WTC11 (cell line): ENCODE measurements at regions not wholly inside any gene's neighbourhood (a gene's known extent, or its start where the extent isn't known, plus 50 kb on each side); places are given as distances from the start of the nearest gene placed in this dataset.

Experiments used
- ATAC-seq: fragments of 200-7000 bp; cut with Tn5 transposase; 2 replicates; pipeline ENCODE4 v1.10.0; 2021; ENCODE audit warnings: mild to moderate bottlenecking, moderate library complexity
- CTCF ChIA-PET: fragments of 300-600 bp; sonication (Branson Sonifier 250); formaldehyde crosslinking; loops from one replicate; lab custom pipeline; 2021; ENCODE audit warnings: antibody characterized with exemption; lab: Charles Lee
- POLR2A ChIA-PET: fragments of 350-600 bp; sonication (Branson Sonifier 250); formaldehyde crosslinking; loops from one replicate; lab custom pipeline; 2021; ENCODE audit warnings: antibody characterized with exemption; lab: Charles Lee
- DNase-seq: peaks from one replicate; pipeline ENCODE4 v3.0.0; 2021; ENCODE audit warnings: low spot score
- H3K27ac Mint-ChIP-seq: 2 replicates; pipeline ENCODE4 v1.8.0; 2021; ENCODE audit warnings: mixed read lengths
- H3K27me3 Mint-ChIP-seq: 2 replicates; pipeline ENCODE4 v1.8.0; 2021; ENCODE audit warnings: low read depth, mild to moderate bottlenecking, moderate library complexity, mixed read lengths
- H3K36me3 Mint-ChIP-seq: 2 replicates; pipeline ENCODE4 v1.8.0; 2021; ENCODE audit warnings: mixed read lengths
- H3K4me1 Mint-ChIP-seq: 2 replicates; pipeline ENCODE4 v1.8.0; 2022; ENCODE audit warnings: mixed read lengths
- H3K4me3 Mint-ChIP-seq: 2 replicates; pipeline ENCODE4 v1.8.0; 2021; ENCODE audit warnings: mild to moderate bottlenecking, moderate library complexity, mixed read lengths
- H3K9me3 Mint-ChIP-seq: 2 replicates; pipeline ENCODE4 v1.8.0; 2021; ENCODE audit warnings: mixed read lengths
- CREB1 ChIP-seq: sonication (generic); formaldehyde crosslinking; IDR thresholded peaks from 2 replicates; pipeline ENCODE4 v1.8.0; 2023; ENCODE audit warnings: mild to moderate bottlenecking, missing genetic modification reagents
- FOXP1 ChIP-seq: sonication (generic); formaldehyde crosslinking; IDR thresholded peaks from 2 replicates; pipeline ENCODE4 v1.8.0; 2022; ENCODE audit warnings: missing genetic modification reagents, mild to moderate bottlenecking, moderate library complexity, borderline replicate concordance
- GABPB1 ChIP-seq: sonication (generic); formaldehyde crosslinking; IDR thresholded peaks from 2 replicates; pipeline ENCODE4 v1.8.1; 2023; ENCODE audit warnings: mild to moderate bottlenecking, missing genetic modification reagents
- IRF2 ChIP-seq: sonication (generic); formaldehyde crosslinking; IDR thresholded peaks from 2 replicates; pipeline ENCODE4 v1.8.0; 2022; ENCODE audit warnings: low read depth, missing genetic modification reagents, borderline replicate concordance
- JUN ChIP-seq: sonication (generic); formaldehyde crosslinking; IDR thresholded peaks from 2 replicates; pipeline ENCODE4 v1.8.0; 2023; ENCODE audit warnings: mild to moderate bottlenecking, missing genetic modification reagents
- NFE2L1 ChIP-seq: sonication (generic); formaldehyde crosslinking; IDR thresholded peaks from 2 replicates; pipeline ENCODE4 v1.8.1; 2023; ENCODE audit warnings: missing genetic modification reagents
- NR1H2 ChIP-seq: sonication (generic); formaldehyde crosslinking; IDR thresholded peaks from 2 replicates; pipeline ENCODE4 v1.9.0; 2021; ENCODE audit warnings: mild to moderate bottlenecking, moderate library complexity, missing genetic modification reagents
- NR2C2 ChIP-seq: sonication (generic); formaldehyde crosslinking; IDR thresholded peaks from 2 replicates; pipeline ENCODE4 v1.8.0; 2022; ENCODE audit warnings: mild to moderate bottlenecking, missing genetic modification reagents
- RELA ChIP-seq: sonication (generic); formaldehyde crosslinking; IDR thresholded peaks from 2 replicates; pipeline ENCODE4 v1.8.1; 2022; ENCODE audit warnings: missing genetic modification reagents, mild to moderate bottlenecking, borderline replicate concordance
- SOX15 ChIP-seq: fragments of 250-450 bp; sonication (Bioruptor Pico); IDR thresholded peaks from 2 replicates; pipeline ENCODE4 v1.9.0; 2021; ENCODE audit warnings: mild to moderate bottlenecking
- TCF7 ChIP-seq: sonication (generic); formaldehyde crosslinking; IDR thresholded peaks from 2 replicates; pipeline ENCODE4 v1.8.0; 2022; ENCODE audit warnings: mild to moderate bottlenecking, low read depth, missing genetic modification reagents, moderate library complexity
- TP53 ChIP-seq: sonication (generic); formaldehyde crosslinking; IDR thresholded peaks from 2 replicates; pipeline ENCODE4 v1.8.1; 2023; ENCODE audit warnings: mild to moderate bottlenecking, missing genetic modification reagents
- ZNF232 ChIP-seq: sonication (generic); formaldehyde crosslinking; IDR thresholded peaks from 2 replicates; pipeline ENCODE4 v1.8.0; 2022; ENCODE audit warnings: mild to moderate bottlenecking, missing genetic modification reagents
- TF ChIP-seq, protein P1 (sequence below): sonication (generic); formaldehyde crosslinking; conservative IDR thresholded peaks from 2 replicates; pipeline ENCODE4 v1.8.1; 2022; ENCODE audit warnings: mild to moderate bottlenecking, missing genetic modification reagents
- TF ChIP-seq, protein P2 (sequence below): fragments of 250-450 bp; sonication (Bioruptor Pico); IDR thresholded peaks from 2 replicates; pipeline ENCODE4 v1.9.0; 2021; ENCODE audit warnings: mild to moderate bottlenecking, borderline replicate concordance
- TF ChIP-seq, protein P3 (sequence below): sonication (generic); formaldehyde crosslinking; IDR thresholded peaks from 2 replicates; pipeline ENCODE4 v1.8.0; 2023; ENCODE audit warnings: mild to moderate bottlenecking, missing genetic modification reagents
- TF ChIP-seq, protein P4 (sequence below): fragments of 250-450 bp; sonication (Bioruptor Pico); IDR thresholded peaks from 2 replicates; pipeline ENCODE4 v1.8.0; 2021; ENCODE audit warnings: mild to moderate bottlenecking
- TF ChIP-seq, protein P5 (sequence below): sonication (generic); formaldehyde crosslinking; IDR thresholded peaks from 2 replicates; pipeline ENCODE4 v1.8.1; 2022; ENCODE audit warnings: low read depth, mild to moderate bottlenecking, moderate library complexity, missing genetic modification reagents, borderline replicate concordance
- TF ChIP-seq, protein P6 (sequence below): fragments of 250-450 bp; sonication (Bioruptor Pico); conservative IDR thresholded peaks from 2 replicates; pipeline ENCODE4 v1.9.0; 2021; ENCODE audit warnings: mild to moderate bottlenecking

DNA sequence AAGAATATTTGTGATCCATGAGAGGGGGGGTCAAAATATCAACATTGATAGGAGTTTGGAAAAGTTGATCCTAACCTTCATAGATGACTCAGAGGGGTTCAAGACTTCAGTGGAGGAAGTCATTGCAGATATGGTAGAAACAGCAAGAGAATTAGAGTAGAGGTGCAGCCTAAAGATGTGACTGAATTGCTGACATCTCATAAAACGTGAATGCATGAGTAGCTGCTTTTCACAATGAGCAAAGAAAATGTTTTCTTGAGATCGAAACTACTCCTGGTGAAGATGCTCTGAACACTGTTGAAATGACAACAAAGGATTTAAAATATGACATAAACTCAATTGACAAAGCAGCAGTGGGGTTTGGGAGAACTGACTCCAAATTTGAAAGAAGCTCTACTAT lies 700.7 kb upstream of the FZD8 start:
- CTCF ChIA-PET, result no interaction called here
- POLR2A ChIA-PET, result no interaction called here
- Mint-ChIP-seq H3K27me3 (no peaks in the 10 kb centered on the region), H3K36me3 (no peaks in the 10 kb centered on the region), H3K4me1 (no peaks in the 10 kb centered on the region), H3K9me3 (no peaks in the 10 kb centered on the region), H3K27ac (no peak overlapping the region), H3K4me3 (no peak overlapping the region)
- no peak for DNase-seq
- TF ChIP-seq NFE2L1 (no peak), ZNF232 (CRISPR knock-in tag) (no peak), TCF7 (no peak), NR1H2 (CRISPR knock-in tag) (no peak), CREB1 (CRISPR knock-in tag) (no peak), IRF2 (CRISPR knock-in tag) (no peak)
- no peak for ATAC-seq

DNA sequence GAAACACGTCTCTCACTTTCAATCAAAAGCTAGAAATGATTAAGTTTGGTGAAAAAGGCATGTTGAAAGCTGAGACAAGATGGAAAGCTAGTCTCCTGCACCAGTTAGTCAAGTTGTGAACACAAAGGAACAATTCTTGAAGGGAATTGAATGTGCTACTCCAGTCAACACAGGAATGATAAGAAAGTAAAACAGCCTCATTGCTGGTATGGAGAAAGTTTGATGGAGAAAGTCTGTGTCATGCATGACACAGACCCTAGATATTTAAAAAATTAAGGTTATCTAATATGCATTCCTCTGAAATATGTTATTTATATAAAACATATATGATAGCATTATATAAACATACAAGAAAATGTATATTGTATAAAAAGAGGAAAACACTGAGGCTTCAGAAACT lies 699.4 kb upstream of the FZD8 start:
- Mint-ChIP-seq H3K4me3 (no peak overlapping the region), H3K27ac (no peak overlapping the region), H3K36me3 (no peaks in the 10 kb centered on the region), H3K27me3 (no peaks in the 10 kb centered on the region; the same call in 1 of the 2 replicates)
- CTCF ChIA-PET, result interaction anchor here (0.6 kb wide), 1 partner anchor 21 kb away, joined by 3 read pairs; no protein-coding TSS in a partner anchor
- ATAC-seq, result no peak
- POLR2A ChIA-PET, result no interaction called here
- no peak for TF ChIP-seq TP53 (CRISPR knock-in tag)
- TF ChIP-seq RELA (CRISPR knock-in tag), result no peak
- TF ChIP-seq, protein P1, sequence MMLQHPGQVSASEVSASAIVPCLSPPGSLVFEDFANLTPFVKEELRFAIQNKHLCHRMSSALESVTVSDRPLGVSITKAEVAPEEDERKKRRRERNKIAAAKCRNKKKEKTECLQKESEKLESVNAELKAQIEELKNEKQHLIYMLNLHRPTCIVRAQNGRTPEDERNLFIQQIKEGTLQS (CRISPR knock-in tag), result no peak
- TF ChIP-seq, protein P2, sequence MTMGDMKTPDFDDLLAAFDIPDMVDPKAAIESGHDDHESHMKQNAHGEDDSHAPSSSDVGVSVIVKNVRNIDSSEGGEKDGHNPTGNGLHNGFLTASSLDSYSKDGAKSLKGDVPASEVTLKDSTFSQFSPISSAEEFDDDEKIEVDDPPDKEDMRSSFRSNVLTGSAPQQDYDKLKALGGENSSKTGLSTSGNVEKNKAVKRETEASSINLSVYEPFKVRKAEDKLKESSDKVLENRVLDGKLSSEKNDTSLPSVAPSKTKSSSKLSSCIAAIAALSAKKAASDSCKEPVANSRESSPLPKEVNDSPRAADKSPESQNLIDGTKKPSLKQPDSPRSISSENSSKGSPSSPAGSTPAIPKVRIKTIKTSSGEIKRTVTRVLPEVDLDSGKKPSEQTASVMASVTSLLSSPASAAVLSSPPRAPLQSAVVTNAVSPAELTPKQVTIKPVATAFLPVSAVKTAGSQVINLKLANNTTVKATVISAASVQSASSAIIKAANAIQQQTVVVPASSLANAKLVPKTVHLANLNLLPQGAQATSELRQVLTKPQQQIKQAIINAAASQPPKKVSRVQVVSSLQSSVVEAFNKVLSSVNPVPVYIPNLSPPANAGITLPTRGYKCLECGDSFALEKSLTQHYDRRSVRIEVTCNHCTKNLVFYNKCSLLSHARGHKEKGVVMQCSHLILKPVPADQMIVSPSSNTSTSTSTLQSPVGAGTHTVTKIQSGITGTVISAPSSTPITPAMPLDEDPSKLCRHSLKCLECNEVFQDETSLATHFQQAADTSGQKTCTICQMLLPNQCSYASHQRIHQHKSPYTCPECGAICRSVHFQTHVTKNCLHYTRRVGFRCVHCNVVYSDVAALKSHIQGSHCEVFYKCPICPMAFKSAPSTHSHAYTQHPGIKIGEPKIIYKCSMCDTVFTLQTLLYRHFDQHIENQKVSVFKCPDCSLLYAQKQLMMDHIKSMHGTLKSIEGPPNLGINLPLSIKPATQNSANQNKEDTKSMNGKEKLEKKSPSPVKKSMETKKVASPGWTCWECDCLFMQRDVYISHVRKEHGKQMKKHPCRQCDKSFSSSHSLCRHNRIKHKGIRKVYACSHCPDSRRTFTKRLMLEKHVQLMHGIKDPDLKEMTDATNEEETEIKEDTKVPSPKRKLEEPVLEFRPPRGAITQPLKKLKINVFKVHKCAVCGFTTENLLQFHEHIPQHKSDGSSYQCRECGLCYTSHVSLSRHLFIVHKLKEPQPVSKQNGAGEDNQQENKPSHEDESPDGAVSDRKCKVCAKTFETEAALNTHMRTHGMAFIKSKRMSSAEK (CRISPR knock-in tag), result no peak
- TF ChIP-seq, protein P3, sequence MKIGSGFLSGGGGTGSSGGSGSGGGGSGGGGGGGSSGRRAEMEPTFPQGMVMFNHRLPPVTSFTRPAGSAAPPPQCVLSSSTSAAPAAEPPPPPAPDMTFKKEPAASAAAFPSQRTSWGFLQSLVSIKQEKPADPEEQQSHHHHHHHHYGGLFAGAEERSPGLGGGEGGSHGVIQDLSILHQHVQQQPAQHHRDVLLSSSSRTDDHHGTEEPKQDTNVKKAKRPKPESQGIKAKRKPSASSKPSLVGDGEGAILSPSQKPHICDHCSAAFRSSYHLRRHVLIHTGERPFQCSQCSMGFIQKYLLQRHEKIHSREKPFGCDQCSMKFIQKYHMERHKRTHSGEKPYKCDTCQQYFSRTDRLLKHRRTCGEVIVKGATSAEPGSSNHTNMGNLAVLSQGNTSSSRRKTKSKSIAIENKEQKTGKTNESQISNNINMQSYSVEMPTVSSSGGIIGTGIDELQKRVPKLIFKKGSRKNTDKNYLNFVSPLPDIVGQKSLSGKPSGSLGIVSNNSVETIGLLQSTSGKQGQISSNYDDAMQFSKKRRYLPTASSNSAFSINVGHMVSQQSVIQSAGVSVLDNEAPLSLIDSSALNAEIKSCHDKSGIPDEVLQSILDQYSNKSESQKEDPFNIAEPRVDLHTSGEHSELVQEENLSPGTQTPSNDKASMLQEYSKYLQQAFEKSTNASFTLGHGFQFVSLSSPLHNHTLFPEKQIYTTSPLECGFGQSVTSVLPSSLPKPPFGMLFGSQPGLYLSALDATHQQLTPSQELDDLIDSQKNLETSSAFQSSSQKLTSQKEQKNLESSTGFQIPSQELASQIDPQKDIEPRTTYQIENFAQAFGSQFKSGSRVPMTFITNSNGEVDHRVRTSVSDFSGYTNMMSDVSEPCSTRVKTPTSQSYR (CRISPR knock-in tag), result no peak
- no peak for TF ChIP-seq NR1H2 (CRISPR knock-in tag)
- TF ChIP-seq, all 79 proteins: peak for 0
- Mint-ChIP-seq H3K4me1 (no peaks in the 10 kb centered on the region), H3K9me3 (no peaks in the 10 kb centered on the region)
- no peak for DNase-seq

DNA sequence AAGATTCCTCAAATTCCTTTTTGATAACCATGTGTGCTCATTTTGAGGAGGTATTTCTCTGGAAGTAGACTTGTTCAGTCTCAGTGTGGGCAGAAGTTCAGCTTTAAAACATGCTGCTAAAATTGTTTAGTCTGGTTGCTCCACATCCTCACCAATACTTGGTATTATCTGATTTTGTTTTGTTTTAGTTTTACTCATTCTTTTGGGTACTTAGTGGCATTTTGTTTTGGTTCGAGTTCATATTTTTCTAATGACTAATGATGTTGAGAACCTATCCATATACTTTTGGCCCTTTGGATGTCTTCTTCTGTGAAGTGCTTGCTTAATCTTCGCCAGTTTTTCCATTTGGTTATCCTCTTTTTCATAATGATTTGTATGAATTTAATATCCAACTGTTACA lies 694.2 kb upstream of the FZD8 start:
- H3K27ac Mint-ChIP-seq, result no peak overlapping the region
- POLR2A ChIA-PET, result no interaction called here
- ATAC-seq (no peak), DNase-seq (no peak)
- no peak overlapping the region for H3K4me3 Mint-ChIP-seq
- no peaks in the 10 kb centered on the region; the same call in 1 of the 2 replicates for H3K27me3 Mint-ChIP-seq
- CTCF ChIA-PET, result no interaction called here
- no peaks in the 10 kb centered on the region for H3K4me1 Mint-ChIP-seq
- H3K9me3 Mint-ChIP-seq, result no peaks in the 10 kb centered on the region
- H3K36me3 Mint-ChIP-seq, result no peaks in the 10 kb centered on the region
- TF ChIP-seq, protein P4, sequence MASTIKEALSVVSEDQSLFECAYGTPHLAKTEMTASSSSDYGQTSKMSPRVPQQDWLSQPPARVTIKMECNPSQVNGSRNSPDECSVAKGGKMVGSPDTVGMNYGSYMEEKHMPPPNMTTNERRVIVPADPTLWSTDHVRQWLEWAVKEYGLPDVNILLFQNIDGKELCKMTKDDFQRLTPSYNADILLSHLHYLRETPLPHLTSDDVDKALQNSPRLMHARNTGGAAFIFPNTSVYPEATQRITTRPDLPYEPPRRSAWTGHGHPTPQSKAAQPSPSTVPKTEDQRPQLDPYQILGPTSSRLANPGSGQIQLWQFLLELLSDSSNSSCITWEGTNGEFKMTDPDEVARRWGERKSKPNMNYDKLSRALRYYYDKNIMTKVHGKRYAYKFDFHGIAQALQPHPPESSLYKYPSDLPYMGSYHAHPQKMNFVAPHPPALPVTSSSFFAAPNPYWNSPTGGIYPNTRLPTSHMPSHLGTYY (CRISPR knock-in tag), result no peak
- TF ChIP-seq NR2C2 (CRISPR knock-in tag) (no peak), ZNF232 (CRISPR knock-in tag) (no peak), GABPB1 (no peak), JUN (CRISPR knock-in tag) (no peak), SOX15 (CRISPR knock-in tag) (no peak), FOXP1 (CRISPR knock-in tag) (no peak)
- TF ChIP-seq, protein P5, sequence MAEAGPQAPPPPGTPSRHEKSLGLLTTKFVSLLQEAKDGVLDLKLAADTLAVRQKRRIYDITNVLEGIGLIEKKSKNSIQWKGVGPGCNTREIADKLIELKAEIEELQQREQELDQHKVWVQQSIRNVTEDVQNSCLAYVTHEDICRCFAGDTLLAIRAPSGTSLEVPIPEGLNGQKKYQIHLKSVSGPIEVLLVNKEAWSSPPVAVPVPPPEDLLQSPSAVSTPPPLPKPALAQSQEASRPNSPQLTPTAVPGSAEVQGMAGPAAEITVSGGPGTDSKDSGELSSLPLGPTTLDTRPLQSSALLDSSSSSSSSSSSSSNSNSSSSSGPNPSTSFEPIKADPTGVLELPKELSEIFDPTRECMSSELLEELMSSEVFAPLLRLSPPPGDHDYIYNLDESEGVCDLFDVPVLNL (CRISPR knock-in tag), result no peak
- TF ChIP-seq, protein P6, sequence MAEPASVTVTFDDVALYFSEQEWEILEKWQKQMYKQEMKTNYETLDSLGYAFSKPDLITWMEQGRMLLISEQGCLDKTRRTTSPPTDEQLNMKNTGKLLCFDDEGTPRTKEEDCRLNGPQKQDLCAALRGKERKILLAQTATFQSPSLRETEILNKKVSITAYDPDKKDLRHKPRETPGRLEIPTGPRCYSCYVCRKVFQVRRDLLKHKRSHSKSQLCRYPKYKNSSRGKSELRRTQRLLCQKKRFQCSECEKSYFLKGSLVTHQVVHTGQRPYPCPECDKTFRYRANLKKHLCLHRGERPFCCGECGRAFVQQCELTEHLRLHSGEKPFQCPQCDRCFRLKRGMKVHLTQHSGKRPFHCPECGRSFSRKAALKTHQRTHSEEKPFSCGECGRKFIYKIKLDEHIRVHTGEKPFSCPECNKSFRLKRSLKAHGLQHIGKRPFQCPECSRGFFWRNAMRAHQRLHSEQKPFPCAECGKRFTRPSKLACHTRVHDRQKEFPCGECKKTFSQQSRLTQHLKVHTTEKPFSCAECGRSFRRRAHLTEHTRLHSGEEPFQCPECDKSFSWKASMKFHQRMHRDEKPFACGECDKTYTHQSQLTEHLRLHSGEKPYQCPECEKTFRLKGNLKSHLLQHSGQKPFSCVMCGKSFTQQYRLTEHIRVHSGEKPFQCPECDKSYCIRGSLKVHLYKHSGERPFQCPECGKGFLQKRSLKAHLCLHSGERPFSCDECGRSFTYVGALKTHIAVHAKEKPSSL (CRISPR knock-in tag), result no peak
